ENCODE measurements at regions not wholly inside any gene's neighbourhood (a gene's known extent, or its start where the extent isn't known, plus 50 kb on each side); places are given as distances from the start of the nearest gene placed in this dataset.

GRCh38 chr2:48085888-48086287 is 179.6 kb upstream of the FBXO11 start:
- no peak for TF ChIP-seq POLR2A (conservative IDR thresholded peaks at IDR 0.05)
- TF ChIP-seq ZBTB40 (IDR thresholded peaks at IDR 0.05): no peak
- TF ChIP-seq ZBTB40 (CRISPR knock-in tag; IDR thresholded peaks at IDR 0.05): no peak
- no peak for TF ChIP-seq CEBPB (tag; IDR thresholded peaks at IDR 0.05)
- TF ChIP-seq, protein P1, sequence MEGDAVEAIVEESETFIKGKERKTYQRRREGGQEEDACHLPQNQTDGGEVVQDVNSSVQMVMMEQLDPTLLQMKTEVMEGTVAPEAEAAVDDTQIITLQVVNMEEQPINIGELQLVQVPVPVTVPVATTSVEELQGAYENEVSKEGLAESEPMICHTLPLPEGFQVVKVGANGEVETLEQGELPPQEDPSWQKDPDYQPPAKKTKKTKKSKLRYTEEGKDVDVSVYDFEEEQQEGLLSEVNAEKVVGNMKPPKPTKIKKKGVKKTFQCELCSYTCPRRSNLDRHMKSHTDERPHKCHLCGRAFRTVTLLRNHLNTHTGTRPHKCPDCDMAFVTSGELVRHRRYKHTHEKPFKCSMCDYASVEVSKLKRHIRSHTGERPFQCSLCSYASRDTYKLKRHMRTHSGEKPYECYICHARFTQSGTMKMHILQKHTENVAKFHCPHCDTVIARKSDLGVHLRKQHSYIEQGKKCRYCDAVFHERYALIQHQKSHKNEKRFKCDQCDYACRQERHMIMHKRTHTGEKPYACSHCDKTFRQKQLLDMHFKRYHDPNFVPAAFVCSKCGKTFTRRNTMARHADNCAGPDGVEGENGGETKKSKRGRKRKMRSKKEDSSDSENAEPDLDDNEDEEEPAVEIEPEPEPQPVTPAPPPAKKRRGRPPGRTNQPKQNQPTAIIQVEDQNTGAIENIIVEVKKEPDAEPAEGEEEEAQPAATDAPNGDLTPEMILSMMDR (IDR thresholded peaks at IDR 0.05 in 2 of 3, conservative IDR thresholded peaks at IDR 0.05 in 1 of 3; ENCODE audit: insufficient read depth in 2 of 3, low read depth in 1 of 3, low read length in 3 of 3): no peak
- TF ChIP-seq ZBTB1 (CRISPR knock-in tag; IDR thresholded peaks at IDR 0.05; ENCODE audit: borderline replicate concordance, low read depth): no peak
- no peak for TF ChIP-seq NBN (IDR thresholded peaks at IDR 0.05; ENCODE audit: low read depth)
- TF ChIP-seq HLTF (IDR thresholded peaks at IDR 0.05): no peak
- no peak for TF ChIP-seq THRAP3 (IDR thresholded peaks at IDR 0.05; ENCODE audit: borderline replicate concordance)
- TF ChIP-seq, protein P2, sequence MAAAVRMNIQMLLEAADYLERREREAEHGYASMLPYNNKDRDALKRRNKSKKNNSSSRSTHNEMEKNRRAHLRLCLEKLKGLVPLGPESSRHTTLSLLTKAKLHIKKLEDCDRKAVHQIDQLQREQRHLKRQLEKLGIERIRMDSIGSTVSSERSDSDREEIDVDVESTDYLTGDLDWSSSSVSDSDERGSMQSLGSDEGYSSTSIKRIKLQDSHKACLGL (CRISPR knock-in tag; IDR thresholded peaks at IDR 0.05; ENCODE audit: borderline replicate concordance, poor library complexity, severe bottlenecking): no peak
- no peak for TF ChIP-seq NR2C1 (IDR thresholded peaks at IDR 0.05)
- no peak for TF ChIP-seq NR2C1 (tag; IDR thresholded peaks at IDR 0.05)

Measured in K562 (cell line).